NCI-H510A treated with DMSO at 0.1 percent for 48 hours (cell line): ENCODE measurements at regions not wholly inside any gene's neighbourhood (a gene's known extent, or its start where the extent isn't known, plus 50 kb on each side); places are given as distances from the start of the nearest gene placed in this dataset.

Experiments
- DNase-seq: peaks from one replicate; lab custom pipeline; 2025; lab: John Stamatoyannopoulos, UW

GRCh38 chr20:60512443-60512842 lies 554.2 kb downstream of the CDH26 start:
- no peak for DNase-seq

- no peak for DNase-seq
These were observed 554.9 kb downstream of the CDH26 start for GRCh38 chr20:60513141-60513540.

DNA sequence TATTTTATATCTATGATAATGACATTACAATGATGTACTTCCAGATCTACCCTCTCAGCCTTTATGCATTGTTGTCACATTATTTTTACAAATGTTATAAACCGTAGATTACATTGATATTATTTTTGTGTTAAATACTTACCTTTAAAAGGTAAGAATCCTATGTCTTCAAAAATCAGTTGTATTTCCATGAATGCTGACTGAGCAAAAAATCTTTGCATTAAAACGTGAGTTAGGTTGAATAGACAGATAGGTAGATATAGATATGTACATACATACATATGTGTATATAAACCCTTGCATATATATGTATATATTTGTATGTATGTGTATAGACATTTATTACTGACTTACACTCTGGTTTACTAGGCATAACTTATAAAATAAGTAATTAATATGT lies 558.2 kb downstream of the CDH26 start:
- DNase-seq = no peak

DNA sequence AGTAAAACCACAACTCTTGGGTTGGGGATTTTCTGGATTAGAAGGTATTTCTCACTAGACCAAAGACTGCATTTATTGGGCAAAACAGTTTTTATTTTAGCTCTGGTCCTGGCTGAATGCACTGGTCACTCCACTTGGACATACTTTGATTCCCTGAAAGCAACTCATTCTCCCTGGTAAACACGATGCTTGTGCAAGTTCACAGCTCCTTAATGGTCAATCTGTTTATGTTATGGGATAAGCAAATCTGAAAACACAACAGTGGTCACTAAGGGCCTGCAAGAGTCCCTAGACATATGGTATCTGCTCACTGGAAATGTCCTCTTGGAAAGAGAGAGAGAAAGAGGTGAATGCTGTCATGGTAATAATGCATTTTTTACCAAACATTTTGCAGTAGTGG lies 559.8 kb downstream of the CDH26 start:
- DNase-seq = no peak

DNA sequence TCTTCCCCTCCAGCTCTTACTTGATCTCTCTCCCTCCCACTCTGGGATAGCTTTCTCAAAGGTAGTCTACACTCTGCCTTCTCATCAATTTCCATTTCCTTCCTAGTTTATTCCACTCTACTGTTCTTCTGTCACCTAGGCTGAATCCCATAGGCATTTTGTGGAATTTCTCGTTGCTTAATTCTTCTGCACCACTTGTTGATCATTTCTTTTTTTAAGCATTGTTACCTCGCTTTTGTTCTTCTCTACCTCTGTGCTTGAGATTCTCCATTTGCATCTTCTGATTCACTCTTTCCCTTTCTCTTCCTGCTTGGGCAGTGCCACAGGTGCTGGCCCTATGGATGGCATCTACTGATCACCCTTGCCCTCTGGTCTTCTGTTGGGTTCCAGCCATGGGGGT lies 567.2 kb downstream of the CDH26 start:
- no peak for DNase-seq

GRCh38 chr20:60527656-60528055 lies 569.4 kb downstream of the CDH26 start:
- no peak for DNase-seq

GRCh38 chr20:60528141-60528540 lies 569.9 kb downstream of the CDH26 start:
- no peak for DNase-seq

GRCh38 chr20:60529149-60529548 lies 570.9 kb downstream of the CDH26 start:
- DNase-seq = no peak

DNA sequence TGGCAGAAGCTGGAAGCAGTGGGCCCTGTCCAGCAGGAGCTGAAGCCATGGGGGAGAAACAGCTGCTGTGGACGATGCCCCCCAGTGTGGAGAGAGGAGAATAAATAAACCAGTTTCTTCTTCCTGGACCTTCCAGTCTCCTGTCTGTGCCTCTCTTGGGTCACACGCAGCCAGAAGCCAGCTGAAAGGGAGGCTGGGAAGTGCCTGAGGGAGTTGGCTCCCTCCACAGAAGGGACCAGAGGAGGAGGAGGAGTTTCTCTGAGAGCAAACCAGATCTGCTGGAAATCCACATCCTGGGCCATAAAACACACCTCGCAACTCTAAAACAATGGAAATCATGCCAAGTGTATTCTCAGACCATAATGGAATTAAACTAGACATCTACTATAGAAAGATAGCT lies 577.0 kb downstream of the CDH26 start:
- no peak for DNase-seq

GRCh38 chr20:60540591-60540990 lies 582.4 kb downstream of the CDH26 start:
- DNase-seq = no peak

DNA sequence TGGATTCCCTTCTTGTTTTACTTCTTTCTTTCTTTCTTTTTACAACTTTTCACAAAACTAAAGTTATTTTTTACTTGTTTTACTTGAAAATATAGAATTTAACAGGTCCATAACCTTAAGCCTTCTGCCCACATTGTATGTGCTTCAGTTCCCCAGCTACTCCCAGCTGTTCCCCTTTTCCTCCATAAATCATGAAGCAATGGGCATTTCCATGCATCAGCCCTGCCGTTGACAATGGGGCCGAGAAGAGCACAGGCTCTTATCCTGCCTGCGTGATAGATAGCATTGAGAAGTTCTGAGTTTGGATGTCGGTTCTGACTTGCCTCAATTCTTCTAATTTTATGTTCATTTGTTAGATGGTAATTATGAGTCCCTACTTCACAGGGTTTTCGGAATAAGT lies 583.8 kb downstream of the CDH26 start:
- DNase-seq = no peak

GRCh38 chr20:60543598-60543997 lies 585.4 kb downstream of the CDH26 start:
- no peak for DNase-seq

GRCh38 chr20:60553095-60553494 lies 594.9 kb downstream of the CDH26 start:
- DNase-seq = no peak

GRCh38 chr20:60558486-60558885 lies 600.3 kb downstream of the CDH26 start:
- DNase-seq = no peak

GRCh38 chr20:60559462-60559861 lies 601.2 kb downstream of the CDH26 start:
- DNase-seq = peak; percentile 20

DNA sequence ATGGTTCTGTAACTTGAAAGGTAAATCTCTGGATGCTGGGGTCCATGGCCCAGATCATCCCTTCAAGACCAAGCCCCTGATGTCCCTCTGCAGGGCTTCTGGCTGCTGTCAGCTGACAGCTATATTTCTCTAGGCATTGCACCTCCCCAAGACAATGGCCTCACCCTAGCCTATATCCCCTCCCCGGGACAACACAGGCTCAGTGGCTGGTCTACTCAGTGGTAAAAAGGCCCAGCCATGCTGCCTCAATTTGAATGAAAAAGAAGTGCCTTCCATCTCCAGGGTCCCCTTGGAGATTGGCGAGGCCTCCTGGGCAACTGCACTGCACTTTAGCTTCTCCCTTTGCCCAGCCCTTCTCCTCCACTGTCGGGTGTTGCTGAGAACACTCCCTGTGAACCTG lies 602.8 kb downstream of the CDH26 start:
- DNase-seq = no peak

- DNase-seq = no peak
These were observed 606.9 kb downstream of the CDH26 start for GRCh38 chr20:60565083-60565482.

- DNase-seq = no peak
These were observed 607.3 kb downstream of the CDH26 start for GRCh38 chr20:60565551-60565950.

DNA sequence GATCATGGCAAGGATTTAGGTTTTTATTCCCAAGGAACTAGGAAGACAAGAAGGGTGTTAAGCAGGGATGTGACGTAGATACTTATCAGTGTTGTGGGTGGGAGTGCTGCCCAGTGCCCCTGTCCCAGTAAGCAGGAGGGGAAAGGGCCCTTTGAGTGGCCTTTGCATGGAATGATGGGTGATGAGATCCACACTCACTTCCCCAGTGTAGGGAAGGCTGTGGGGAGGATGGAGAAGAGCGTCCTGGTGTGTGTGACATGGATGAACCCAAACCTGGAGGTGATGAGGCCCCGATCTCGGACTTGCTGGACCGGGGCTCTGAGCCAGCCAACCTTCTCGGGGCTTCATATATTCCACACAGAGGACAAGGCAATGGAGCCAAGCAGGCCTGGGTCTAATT lies 610.9 kb downstream of the CDH26 start:
- no peak for DNase-seq

DNA sequence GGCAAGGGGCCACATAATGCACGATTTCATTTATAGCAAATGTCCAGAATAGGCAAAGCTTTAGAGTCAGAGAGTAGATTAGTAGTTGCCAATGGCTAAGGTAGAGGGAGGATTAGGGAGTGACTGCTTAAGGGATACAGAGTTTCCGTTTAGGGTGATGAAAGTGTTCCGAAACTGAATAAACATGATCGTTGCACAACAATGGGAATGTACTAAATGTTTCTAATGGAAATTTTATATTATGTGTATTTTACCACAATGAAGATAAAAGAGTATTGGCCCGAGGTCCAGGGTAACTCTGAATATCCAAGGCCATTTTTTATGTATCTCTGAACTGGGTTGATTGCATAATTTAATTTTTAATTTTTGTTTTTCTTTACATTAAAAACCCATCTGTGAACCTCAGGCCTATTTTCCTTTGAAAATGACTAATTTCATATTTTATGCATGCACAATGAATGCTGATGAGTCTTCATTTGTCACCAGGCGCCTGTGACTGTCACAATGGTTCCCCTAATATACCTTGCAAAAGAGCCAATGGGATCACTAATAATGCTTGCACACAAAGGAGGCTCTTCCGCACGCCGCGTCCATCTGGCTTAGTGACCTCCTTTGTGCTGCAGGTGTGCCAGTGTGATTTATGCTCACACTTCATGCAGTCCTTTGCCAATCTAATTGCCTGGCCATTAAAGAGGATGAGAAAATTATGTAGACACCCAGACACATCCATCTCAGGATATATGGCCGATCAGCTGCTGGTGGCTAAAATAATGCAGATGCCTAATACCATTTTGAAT lies 612.5 kb downstream of the CDH26 start:
- no peak for DNase-seq

DNA sequence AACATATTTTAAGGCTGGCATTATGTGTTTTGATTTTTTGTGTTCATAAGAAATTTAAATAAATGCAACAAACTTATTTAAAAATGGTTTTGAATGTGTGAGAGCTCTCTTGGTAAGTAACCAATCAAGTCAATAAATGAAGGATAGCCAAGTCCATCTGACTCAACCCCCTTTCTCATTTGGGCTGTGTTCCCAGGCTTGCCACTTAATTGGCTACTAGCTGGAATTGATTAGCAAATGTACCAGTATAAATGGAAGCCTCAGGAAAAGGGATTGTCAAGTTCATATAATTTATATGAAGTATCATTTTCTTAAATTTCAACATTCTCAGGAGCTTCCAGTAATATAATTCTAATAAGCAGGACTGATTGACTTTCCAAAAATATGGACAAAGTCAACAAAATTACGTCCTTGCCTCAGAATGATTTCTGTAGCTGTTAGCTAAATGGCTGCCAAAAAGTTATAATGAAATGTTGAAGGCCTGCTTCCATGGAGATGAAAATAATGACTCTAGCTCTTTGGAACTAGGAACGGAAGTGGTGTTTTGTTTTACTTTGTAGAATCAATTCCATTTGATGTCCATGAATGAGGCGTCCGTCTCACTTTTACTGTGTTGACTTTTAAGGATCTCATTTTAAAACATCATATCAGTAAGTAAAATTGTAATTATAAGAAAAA lies 614.9 kb downstream of the CDH26 start:
- DNase-seq = no peak

DNA sequence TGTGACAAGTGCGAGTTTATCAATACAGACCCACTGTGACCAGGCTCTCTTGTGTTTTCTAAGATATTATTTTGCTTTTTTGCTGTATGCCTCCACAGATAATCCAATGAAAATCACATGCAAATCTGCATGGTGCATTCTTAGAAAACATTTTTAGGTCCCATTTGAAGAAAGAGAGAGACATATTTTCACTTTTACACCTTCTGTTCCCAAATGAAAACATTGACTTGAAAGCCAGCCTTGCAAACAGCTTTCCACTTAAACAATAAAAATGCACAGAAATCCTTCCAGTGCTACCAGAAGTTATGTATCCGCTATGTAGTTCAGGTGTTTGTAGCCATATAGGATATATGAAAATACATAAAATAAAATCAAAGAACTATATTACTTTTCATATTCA lies 618.0 kb downstream of the CDH26 start:
- no peak for DNase-seq

DNA sequence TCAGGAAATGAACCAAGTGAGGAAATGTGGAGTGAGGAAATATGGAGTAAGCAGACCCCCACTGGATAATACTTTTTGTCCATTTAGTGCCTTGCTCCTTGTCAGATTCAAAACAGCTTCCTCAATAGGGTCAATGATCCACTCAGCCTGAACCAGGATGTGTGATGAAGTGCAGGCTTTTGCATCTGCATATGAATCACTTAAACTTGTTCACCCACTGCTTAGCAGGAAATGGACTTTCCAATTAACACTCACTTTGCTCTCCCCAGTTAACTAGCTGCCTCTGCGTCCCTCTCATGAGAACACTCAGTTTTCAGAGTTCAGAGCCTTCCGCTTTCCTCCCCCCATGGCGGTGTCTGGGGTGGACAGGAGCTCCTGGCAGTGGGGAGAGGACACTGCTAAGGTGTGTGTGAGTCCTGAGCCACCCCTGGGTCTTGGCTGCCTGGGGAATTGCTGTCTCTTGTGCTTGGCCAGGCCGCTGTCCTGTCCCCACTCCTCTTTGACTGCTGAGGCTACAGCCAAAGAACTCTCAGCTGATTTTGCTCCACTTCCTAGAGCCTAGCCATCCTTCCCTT lies 621.8 kb downstream of the CDH26 start:
- no peak for DNase-seq
